H1 (cell line): ENCODE measurements at regions not wholly inside any gene's neighbourhood (a gene's known extent, or its start where the extent isn't known, plus 50 kb on each side); places are given as distances from the start of the nearest gene placed in this dataset.

Source experiments
- CTCF ChIA-PET: fragments of 300-600 bp; sonication (Branson Sonifier 250); formaldehyde crosslinking; loops from one replicate; lab custom pipeline; 2021; ENCODE audit not compliant: partially characterized antibody; lab: Charles Lee
- POLR2A ChIA-PET: fragments of 300-600 bp; sonication (Branson Sonifier 250); formaldehyde crosslinking; loops from one replicate; lab custom pipeline; 2021; ENCODE audit warnings: inconsistent platforms; ENCODE audit not compliant: partially characterized antibody; lab: Charles Lee
- DNase-seq, 2 experiments: peaks; one replicate each; pipeline versions ENCODE4 v3.0.0 to v3.0.0-alpha.2; 2010 to 2022; ENCODE audit warnings: low spot score in 2 of 2, low read depth in 1 of 2, mixed read lengths in 1 of 2
- FAIRE-seq: peaks from 2 replicates; lab custom pipeline; 2011; peaks lifted over from hg19 to GRCh38; lab: Jason Lieb, UNC
- H2AFZ ChIP-seq: 2 replicates; pipeline ENCODE4 v1.8.1; 2012; ENCODE audit warnings: low read length, inconsistent platforms
- H2AK5ac ChIP-seq: 2 replicates; pipeline ENCODE4 v1.6.1; 2013; ENCODE audit warnings: low read depth, low read length
- H2BK120ac ChIP-seq: replicated peaks from 2 replicates; pipeline ENCODE3; 2013; ENCODE audit warnings: low read depth, low read length, inconsistent platforms
- H2BK12ac ChIP-seq: 2 replicates; pipeline ENCODE4 v1.6.1; 2013; ENCODE audit warnings: low read depth, low read length
- H2BK15ac ChIP-seq: 2 replicates; pipeline ENCODE4 v1.6.1; 2013; ENCODE audit warnings: low read length
- H2BK20ac ChIP-seq: 2 replicates; pipeline ENCODE4 v1.6.1; 2013; ENCODE audit warnings: low read length
- H2BK5ac ChIP-seq: 2 replicates; pipeline ENCODE4 v1.6.1; 2013; ENCODE audit warnings: low read depth, low read length
- H3K14ac ChIP-seq: 2 replicates; pipeline ENCODE4 v1.6.1; 2013; ENCODE audit warnings: inconsistent platforms; ENCODE audit not compliant: insufficient read length
- H3K18ac ChIP-seq: 2 replicates; pipeline ENCODE4 v1.6.1; 2013; ENCODE audit warnings: low read length; ENCODE audit errors: extremely low read depth
- H3K23ac ChIP-seq: 2 replicates; pipeline ENCODE4 v1.6.1; 2013; ENCODE audit warnings: inconsistent platforms; ENCODE audit not compliant: insufficient read length
- H3K23me2 ChIP-seq: 2 replicates; pipeline ENCODE4 v1.6.1; 2013; ENCODE audit warnings: low read depth, low read length
- H3K27ac ChIP-seq: 2 replicates; pipeline ENCODE4 v1.6.1; 2011; ENCODE audit warnings: low read depth, low read length, inconsistent platforms
- H3K27me3 ChIP-seq, 4 experiments: replicated peaks in 1 of 4; 1 replicate in 1 of 4; 2 replicates in 3 of 4; pipeline versions ENCODE4 v1.6.1 to v1.8.1; 2011 to 2013; ENCODE audit warnings: low read length in 3 of 4, mild to moderate bottlenecking in 3 of 4, inconsistent platforms in 2 of 4, mixed read lengths in 2 of 4, moderate library complexity in 1 of 4; ENCODE audit not compliant: control insufficient read depth in 3 of 4, insufficient read depth in 3 of 4; ENCODE audit errors: extremely low read depth in 1 of 4
- H3K36me3 ChIP-seq, 4 experiments: 2 replicates each; pipeline versions ENCODE4 v1.6.1 to v1.8.1; 2011 to 2013; ENCODE audit warnings: mild to moderate bottlenecking in 4 of 4, low read length in 3 of 4, moderate library complexity in 2 of 4, control low read depth in 1 of 4, inconsistent platforms in 1 of 4; ENCODE audit not compliant: insufficient read depth in 4 of 4, control insufficient read depth in 2 of 4
- H3K4ac ChIP-seq: replicated peaks from 2 replicates; pipeline ENCODE3; 2013; ENCODE audit warnings: low read length, low read depth, mixed read lengths, inconsistent platforms; ENCODE audit not compliant: insufficient read length
- H3K4me1 ChIP-seq, 4 experiments: replicated peaks in 1 of 4; 1 replicate in 1 of 4; 2 replicates in 3 of 4; pipeline versions ENCODE4 v1.6.1 to v1.8.1; 2011 to 2013; ENCODE audit warnings: low read length in 3 of 4, inconsistent platforms in 2 of 4, mixed read lengths in 1 of 4; ENCODE audit not compliant: insufficient read depth in 4 of 4, control insufficient read depth in 3 of 4
- H3K4me2 ChIP-seq, 2 experiments: 2 replicates each; pipeline versions ENCODE4 v1.6.1 to v1.8.1; 2011 to 2013; ENCODE audit warnings: low read depth in 2 of 2, low read length in 2 of 2, control low read depth in 1 of 2, inconsistent platforms in 1 of 2, mild to moderate bottlenecking in 1 of 2; ENCODE audit not compliant: insufficient read depth in 1 of 2
- H3K4me3 ChIP-seq, 4 experiments: fragments of 200-600, 300-600 bp in 1 of 4; sonication (generic), shearing (Covaris generic), sonication (Bioruptor Twin) in 1 of 4; 2 replicates each; pipeline versions ENCODE4 v1.5.1 to v1.8.1; 2011 to 2016; ENCODE audit warnings: low read length in 4 of 4, low read depth in 3 of 4, control low read depth in 2 of 4, inconsistent platforms in 2 of 4, mild to moderate bottlenecking in 2 of 4, mixed read lengths in 1 of 4, moderate library complexity in 1 of 4; ENCODE audit not compliant: insufficient read depth in 2 of 4; ENCODE audit errors: extremely low read depth in 1 of 4
- H3K56ac ChIP-seq: replicated peaks from 2 replicates; pipeline ENCODE3; 2013; ENCODE audit warnings: low read depth, mild to moderate bottlenecking, mixed read lengths, low read length, inconsistent platforms; ENCODE audit not compliant: insufficient read length
- H3K79me1 ChIP-seq: 2 replicates; pipeline ENCODE4 v1.6.1; 2013; ENCODE audit warnings: low read depth, low read length, control low read depth
- H3K79me2 ChIP-seq, 2 experiments: 2 replicates each; pipeline versions ENCODE4 v1.6.1 to v1.8.1; 2012 to 2013; ENCODE audit warnings: low read length in 2 of 2, mild to moderate bottlenecking in 2 of 2, inconsistent platforms in 1 of 2; ENCODE audit not compliant: insufficient read depth in 2 of 2, control insufficient read depth in 1 of 2
- H3K9ac ChIP-seq, 4 experiments: replicated peaks in 1 of 4; 1 replicate in 1 of 4; 2 replicates in 3 of 4; pipeline versions ENCODE4 v1.6.1 to v1.8.1; 2011 to 2013; ENCODE audit warnings: low read depth in 3 of 4, low read length in 3 of 4, control low read depth in 2 of 4, mild to moderate bottlenecking in 2 of 4, moderate library complexity in 2 of 4, inconsistent platforms in 1 of 4; ENCODE audit errors: extremely low read depth in 1 of 4
- H3K9me3 ChIP-seq, 2 experiments: 2 replicates each; pipeline versions ENCODE4 v1.6.1 to v1.8.1; 2012 to 2013; ENCODE audit warnings: mild to moderate bottlenecking in 2 of 2, moderate library complexity in 2 of 2, control low read depth in 1 of 2, inconsistent platforms in 1 of 2, low read depth in 1 of 2, low read length in 1 of 2, mixed read lengths in 1 of 2; ENCODE audit not compliant: insufficient read depth in 2 of 2
- H4K20me1 ChIP-seq, 2 experiments: replicated peaks in 1 of 2; 2 replicates each; pipeline versions ENCODE3 to v1.8.1; 2011 to 2013; ENCODE audit warnings: inconsistent platforms in 2 of 2, low read length in 2 of 2, mild to moderate bottlenecking in 1 of 2; ENCODE audit not compliant: insufficient read depth in 2 of 2, control insufficient read depth in 1 of 2
- H4K5ac ChIP-seq: 2 replicates; pipeline ENCODE4 v1.6.1; 2013; ENCODE audit warnings: low read length, low read depth, mixed read lengths, inconsistent platforms; ENCODE audit not compliant: insufficient read length
- H4K8ac ChIP-seq: 2 replicates; pipeline ENCODE4 v1.8.0; 2013; ENCODE audit warnings: mild to moderate bottlenecking, moderate library complexity, low read length, inconsistent platforms; ENCODE audit not compliant: insufficient read depth; ENCODE audit errors: extremely low read depth
- H4K91ac ChIP-seq: replicated peaks from 2 replicates; pipeline ENCODE3; 2013; ENCODE audit warnings: low read length, mixed read lengths, inconsistent platforms; ENCODE audit not compliant: insufficient read length
- BCL11A ChIP-seq, 2 experiments: IDR thresholded peaks; one replicate each; pipeline ENCODE4 v1.6.1; 2011; ENCODE audit warnings: low read depth in 2 of 2, low read length in 2 of 2, mild to moderate bottlenecking in 2 of 2
- CHD2 ChIP-seq: IDR thresholded peaks from 2 replicates; pipeline ENCODE4 v1.6.1; 2012; ENCODE audit warnings: low read length, improper control_type of control experiment
- JUN ChIP-seq: IDR thresholded peaks from 2 replicates; pipeline ENCODE4 v1.6.1; 2011; ENCODE audit warnings: low read depth, mild to moderate bottlenecking, improper control_type of control experiment, low read length
- PHF8 ChIP-seq: fragments of 200-600 bp; sonication (generic); conservative IDR thresholded peaks from 2 replicates; pipeline ENCODE4 v1.7.1; 2012; ENCODE audit warnings: low read depth, mild to moderate bottlenecking, inconsistent platforms, low read length, moderate library complexity
- RBBP5 ChIP-seq: IDR thresholded peaks from 2 replicates; pipeline ENCODE4 v1.7.1; 2012; ENCODE audit warnings: low read depth, mild to moderate bottlenecking, inconsistent platforms, low read length, moderate library complexity, borderline replicate concordance
- SIX5 ChIP-seq: IDR thresholded peaks from 2 replicates; pipeline ENCODE4 v1.6.1; 2011; ENCODE audit warnings: mild to moderate bottlenecking, low read depth, low read length
- SP2 ChIP-seq: IDR thresholded peaks from 2 replicates; pipeline ENCODE4 v1.6.1; 2012; ENCODE audit warnings: mild to moderate bottlenecking, low read length, inconsistent platforms
- SUZ12 ChIP-seq: fragments of 200-600 bp; sonication (generic); IDR thresholded peaks from 2 replicates; pipeline ENCODE4 v1.6.1; 2012; ENCODE audit warnings: mild to moderate bottlenecking, inconsistent platforms, low read length, moderate library complexity, mixed read lengths
- WGBS, 2 experiments: shearing (Covaris generic) in 1 of 2; methylation state at CpG; one replicate each; pipeline versions ENCODE4 v1.1.6 to v1.1.7; 2013 to 2015; ENCODE audit warnings: low lambda C conversion rate in 2 of 2, mixed read lengths in 2 of 2, inconsistent platforms in 1 of 2, low coverage in 1 of 2, missing lambda C conversion rate in 1 of 2; ENCODE audit not compliant: insufficient replicate concordance in 2 of 2, insufficient coverage in 1 of 2, insufficient read length in 1 of 2; ENCODE audit errors: extremely low coverage in 1 of 2, missing lambda C conversion rate in 1 of 2; 5-methylcytosine and 5-hydroxymethylcytosine counted together

DNA sequence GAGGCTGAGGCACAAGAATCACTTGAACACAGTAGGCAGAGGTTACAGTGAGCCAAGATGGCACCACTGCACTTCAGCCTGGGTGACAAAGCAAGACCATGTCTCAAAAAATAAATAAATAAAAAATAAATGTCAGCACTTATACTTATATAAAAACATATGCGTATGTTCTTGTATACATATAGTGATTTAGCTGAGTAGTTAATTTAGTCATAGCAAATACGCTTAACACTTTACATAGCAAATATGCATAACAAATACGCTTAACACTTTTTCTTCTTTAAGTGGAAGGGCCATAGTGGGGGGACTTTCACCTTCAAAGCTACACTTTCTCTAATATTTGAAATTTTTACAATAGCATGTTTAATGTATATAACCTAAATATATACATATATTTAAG lies 64.0 kb upstream of the CAPRIN1 start:
- H3K18ac ChIP-seq, result no peak overlapping the region
- H4K5ac ChIP-seq, result no peak overlapping the region
- no peaks in the 10 kb centered on the region for H3K79me2 ChIP-seq
- H3K9me3 ChIP-seq, result peaks cover 0 to 7% of the 10 kb centered on the region in 2 experiments; a peak in 2 of 4 replicates
- no peak overlapping the region for H2BK15ac ChIP-seq
- TF ChIP-seq SUZ12 (no peak), CHD2 (no peak), PHF8 (no peak), SP2 (no peak), BCL11A (IDR thresholded peaks at IDR 0.05; ENCODE audit: low read depth in 2 of 2, low read length in 2 of 2) (no peak), RBBP5 (no peak), SIX5 (no peak), JUN (no peak)
- no peaks in the 10 kb centered on the region for H3K36me3 ChIP-seq
- no peak overlapping the region for H2BK5ac ChIP-seq
- no peaks in the 10 kb centered on the region for H3K79me1 ChIP-seq
- no peak overlapping the region for H3K23ac ChIP-seq
- H3K4me2 ChIP-seq, result no peak overlapping the region
- no peak overlapping the region for H2BK20ac ChIP-seq
- no peak overlapping the region for H2BK120ac ChIP-seq
- H2AK5ac ChIP-seq, result no peak overlapping the region
- no peak overlapping the region for H4K91ac ChIP-seq
- no peak overlapping the region for H3K27ac ChIP-seq
- H3K4ac ChIP-seq, result no peak overlapping the region
- no peak overlapping the region for H3K56ac ChIP-seq
- H2AFZ ChIP-seq, result no peak overlapping the region
- H3K4me3 ChIP-seq, result no peak overlapping the region
- ChIA-PET POLR2A (interaction anchor here (0.7 to 1.1 kb wide), 2 partner anchors 124 to 128 kb away, joined by 3 read pairs; no protein-coding TSS in a partner anchor), CTCF (interaction anchor here (0.6 to 7.0 kb wide), 44 partner anchors 9 to 784 kb away, joined by 3 to 51 read pairs (median 6); no protein-coding TSS in a partner anchor)
- no peaks in the 10 kb centered on the region for H4K20me1 ChIP-seq
- no peak for FAIRE-seq
- H3K27me3 ChIP-seq, result no peaks in the 10 kb centered on the region
- no peak for DNase-seq
- H3K9ac ChIP-seq, result no peak overlapping the region
- no peak overlapping the region for H2BK12ac ChIP-seq
- H3K4me1 ChIP-seq, result no peaks in the 10 kb centered on the region
- no peak overlapping the region for H3K14ac ChIP-seq
- no peaks in the 10 kb centered on the region for H3K23me2 ChIP-seq
- WGBS, 2 experiments, result 88% methylated on average over 3 of the region's 3 CpGs; no CpG with 5 or more reads in 1 of the 2 experiments
- H4K8ac ChIP-seq, result no peak overlapping the region
